Peyer's patch (tissue), 4 donors: ENCODE measurements at regions not wholly inside any gene's neighbourhood (a gene's known extent, or its start where the extent isn't known, plus 50 kb on each side); places are given as distances from the start of the nearest gene placed in this dataset.

Source experiments
- CTCF ChIP-seq, 6 experiments: fragments of 450-650 bp in 4 of 6; fragments of 200-600 bp in 2 of 6; sonication (generic) in 1 of 6; IDR thresholded peaks; one replicate each; pipeline ENCODE4 v1.5.1; 2017 to 2019; ENCODE audit warnings: antibody characterized with exemption in 6 of 6, mild to moderate bottlenecking in 3 of 6, moderate library complexity in 1 of 6
- POLR2A ChIP-seq, 2 donors: fragments of 450-650 bp; IDR thresholded peaks; one replicate each; pipeline ENCODE4 v1.5.1; 2017; ENCODE audit warnings: antibody characterized with exemption in 2 of 2, mild to moderate bottlenecking in 2 of 2, moderate library complexity in 2 of 2

GRCh38 chr7:34277803-34278199 is 372.5 kb downstream of the BMPER start:
- TF ChIP-seq POLR2A (IDR thresholded peaks at IDR 0.05): no peak
- no peak for TF ChIP-seq CTCF (IDR thresholded peaks at IDR 0.05)
